Mesenchymal stem cell (in vitro differentiated cells and primary cell): ENCODE measurements at regions not wholly inside any gene's neighbourhood (a gene's known extent, or its start where the extent isn't known, plus 50 kb on each side); places are given as distances from the start of the nearest gene placed in this dataset.

ENCODE experiments used
- DNase-seq: peaks from one replicate; pipeline ENCODE4 v3.0.0-alpha.2; 2013
- H2AFZ ChIP-seq: one replicate; pipeline ENCODE4 v1.6.1; 2013; ENCODE audit warnings: low read depth, mild to moderate bottlenecking, control low read depth, inconsistent platforms, low read length, moderate library complexity
- H2AK5ac ChIP-seq: 2 replicates; pipeline ENCODE4 v1.6.1; 2013; ENCODE audit warnings: low read length, moderate library complexity, mild to moderate bottlenecking, inconsistent platforms; ENCODE audit not compliant: severe bottlenecking
- H2BK120ac ChIP-seq: one replicate; pipeline ENCODE4 v1.6.1; 2013; ENCODE audit warnings: low read depth, mild to moderate bottlenecking, inconsistent platforms, low read length, moderate library complexity
- H2BK12ac ChIP-seq, 2 experiments: one replicate each; pipeline ENCODE4 v1.6.1; 2013; ENCODE audit warnings: inconsistent platforms in 2 of 2, low read length in 2 of 2, mild to moderate bottlenecking in 2 of 2, moderate library complexity in 2 of 2, control low read depth in 1 of 2
- H2BK15ac ChIP-seq: one replicate; pipeline ENCODE4 v1.6.1; 2013; ENCODE audit warnings: mild to moderate bottlenecking, low read depth, inconsistent platforms; ENCODE audit not compliant: poor library complexity, severe bottlenecking
- H2BK5ac ChIP-seq: 2 replicates; pipeline ENCODE4 v1.6.1; 2013; ENCODE audit warnings: low read depth, mild to moderate bottlenecking, low read length, control low read depth, inconsistent platforms; ENCODE audit not compliant: poor library complexity, severe bottlenecking
- H3K14ac ChIP-seq, 2 experiments: one replicate each; pipeline ENCODE4 v1.6.1; 2013; ENCODE audit warnings: inconsistent platforms in 2 of 2, low read length in 2 of 2, control low read depth in 1 of 2, mild to moderate bottlenecking in 1 of 2, moderate library complexity in 1 of 2
- H3K18ac ChIP-seq, 2 experiments: one replicate each; pipeline ENCODE4 v1.6.1; 2013; ENCODE audit warnings: inconsistent platforms in 2 of 2, low read length in 2 of 2, control low read depth in 1 of 2, low read depth in 1 of 2, mild to moderate bottlenecking in 1 of 2
- H3K23ac ChIP-seq, 2 experiments: one replicate each; pipeline ENCODE4 v1.6.1; 2013; ENCODE audit warnings: inconsistent platforms in 2 of 2, low read length in 2 of 2, mild to moderate bottlenecking in 2 of 2, moderate library complexity in 2 of 2, control low read depth in 1 of 2
- H3K27ac ChIP-seq: 2 replicates; pipeline ENCODE4 v1.5.1; 2013; ENCODE audit warnings: mild to moderate bottlenecking, moderate library complexity, low read length, control low read depth, inconsistent platforms; ENCODE audit not compliant: poor library complexity, severe bottlenecking
- H3K27me3 ChIP-seq, 2 experiments: 2 replicates each; pipeline versions ENCODE4 v1.6.1 to v1.7.0; 2013; ENCODE audit warnings: low read length in 2 of 2, mild to moderate bottlenecking in 2 of 2, moderate library complexity in 2 of 2, control low read depth in 1 of 2, inconsistent platforms in 1 of 2; ENCODE audit not compliant: control insufficient read depth in 1 of 2, insufficient read depth in 1 of 2
- H3K36me3 ChIP-seq, 2 experiments: 2 replicates each; pipeline versions ENCODE4 v1.6.1 to v1.7.0; 2013; ENCODE audit warnings: low read length in 2 of 2, control low read depth in 1 of 2, inconsistent platforms in 1 of 2, low read depth in 1 of 2, mild to moderate bottlenecking in 1 of 2; ENCODE audit not compliant: insufficient read depth in 2 of 2, control insufficient read depth in 1 of 2
- H3K4ac ChIP-seq, 2 experiments: one replicate each; pipeline ENCODE4 v1.6.1; 2013; ENCODE audit warnings: inconsistent platforms in 2 of 2, low read length in 2 of 2, mild to moderate bottlenecking in 2 of 2, moderate library complexity in 2 of 2, control low read depth in 1 of 2, low read depth in 1 of 2
- H3K4me1 ChIP-seq: 2 replicates; pipeline ENCODE4 v1.6.1; 2013; ENCODE audit warnings: low read depth, low read length, control low read depth; ENCODE audit not compliant: control insufficient read depth, insufficient read depth
- H3K4me2 ChIP-seq: 2 replicates; pipeline ENCODE4 v1.6.1; 2013; ENCODE audit warnings: low read length, mild to moderate bottlenecking, inconsistent platforms; ENCODE audit not compliant: poor library complexity, severe bottlenecking
- H3K4me3 ChIP-seq, 2 experiments: 2 replicates each; pipeline versions ENCODE4 v1.5.1 to v1.7.0; 2013; ENCODE audit warnings: low read length in 2 of 2, mild to moderate bottlenecking in 2 of 2, control low read depth in 1 of 2, low read depth in 1 of 2; ENCODE audit not compliant: insufficient read depth in 1 of 2
- H3K79me1 ChIP-seq: replicated peaks from 2 replicates; pipeline ENCODE4 v1.6.1; 2013; ENCODE audit warnings: mild to moderate bottlenecking, control low read depth, low read length, inconsistent platforms; ENCODE audit not compliant: poor library complexity, severe bottlenecking
- H3K9ac ChIP-seq: 2 replicates; pipeline ENCODE4 v1.7.0; 2013; ENCODE audit warnings: mild to moderate bottlenecking, low read length, moderate library complexity
- H3K9me3 ChIP-seq: 2 replicates; pipeline ENCODE4 v1.7.0; 2013; ENCODE audit warnings: mild to moderate bottlenecking, low read length; ENCODE audit not compliant: control insufficient read depth
- H4K8ac ChIP-seq: one replicate; pipeline ENCODE4 v1.6.1; 2013; ENCODE audit warnings: inconsistent platforms, mild to moderate bottlenecking, low read length, moderate library complexity
- H4K91ac ChIP-seq: one replicate; pipeline ENCODE4 v1.6.1; 2013; ENCODE audit warnings: mild to moderate bottlenecking, low read length, inconsistent platforms
- WGBS: methylation state at CpG from one replicate; pipeline ENCODE4 v1.1.7; 2013; ENCODE audit warnings: mixed read lengths; 5-methylcytosine and 5-hydroxymethylcytosine counted together

DNA sequence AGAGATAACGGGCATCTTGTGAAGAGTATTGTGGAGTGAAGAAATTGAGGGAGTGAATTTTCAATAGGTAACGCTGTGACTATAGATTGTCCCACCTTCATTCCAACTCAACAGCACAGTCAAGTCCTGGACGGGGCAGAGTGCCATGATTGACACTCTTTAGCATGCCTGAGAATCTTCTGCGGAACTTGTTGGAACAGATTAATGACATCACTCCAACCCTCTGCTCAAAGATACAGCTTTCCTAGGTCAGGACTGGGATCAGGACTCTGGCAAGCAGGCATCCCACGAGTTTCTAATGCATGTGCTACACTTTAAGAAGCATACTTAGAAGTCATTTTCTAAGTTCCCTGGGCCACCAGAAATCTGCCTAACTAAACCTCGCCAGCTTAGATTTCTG is 267.6 kb upstream of the CFAP20DC start:
- no peaks in the 10 kb centered on the region for H3K27me3 ChIP-seq
- no peak overlapping the region for H2AFZ ChIP-seq
- peaks cover 5% of the 10 kb centered on the region for H3K4me1 ChIP-seq
- H4K8ac ChIP-seq = no peak overlapping the region
- peak overlapping the region; percentile 1 for H2BK15ac ChIP-seq
- no peak overlapping the region for H3K27ac ChIP-seq
- no peak overlapping the region for H2AK5ac ChIP-seq
- no peaks in the 10 kb centered on the region for H3K79me1 ChIP-seq
- WGBS = 95% methylated on average over 6 of the region's 6 CpGs
- no peak overlapping the region for H3K23ac ChIP-seq
- no peak overlapping the region for H3K9ac ChIP-seq
- H3K9me3 ChIP-seq = no peaks in the 10 kb centered on the region
- no peak overlapping the region for H3K4ac ChIP-seq
- no peak overlapping the region for H4K91ac ChIP-seq
- no peak overlapping the region for H3K4me2 ChIP-seq
- H3K36me3 ChIP-seq = no peaks in the 10 kb centered on the region
- no peak overlapping the region for H3K4me3 ChIP-seq
- H2BK5ac ChIP-seq = no peak overlapping the region
- no peak overlapping the region for H3K14ac ChIP-seq
- no peak for DNase-seq
- H2BK12ac ChIP-seq = no peak overlapping the region
- H2BK120ac ChIP-seq = no peak overlapping the region
- no peak overlapping the region for H3K18ac ChIP-seq

- Histone ChIP-seq H2BK120ac (no peak overlapping the region), H3K23ac (no peak overlapping the region), H3K4me1 (peaks cover 5% of the 10 kb centered on the region), H3K9me3 (no peaks in the 10 kb centered on the region), H3K9ac (no peak overlapping the region), H4K91ac (no peak overlapping the region), H2BK15ac (no peak overlapping the region), H3K4me3 (no peak overlapping the region), H3K4ac (no peak overlapping the region), H3K27me3 (no peaks in the 10 kb centered on the region), H3K36me3 (no peaks in the 10 kb centered on the region), H2BK5ac (no peak overlapping the region), H2AFZ (no peak overlapping the region), H3K79me1 (no peaks in the 10 kb centered on the region), H2AK5ac (no peak overlapping the region), H3K27ac (no peak overlapping the region), H3K18ac (no peak overlapping the region), H3K4me2 (no peak overlapping the region), H4K8ac (no peak overlapping the region), H3K14ac (no peak overlapping the region), H2BK12ac (no peak overlapping the region)
- DNase-seq = no peak
- 95% methylated on average over 2 of the region's 3 CpGs for WGBS
These were observed 267.0 kb upstream of the CFAP20DC start for GRCh38 chr3:59316688-59317275.

DNA sequence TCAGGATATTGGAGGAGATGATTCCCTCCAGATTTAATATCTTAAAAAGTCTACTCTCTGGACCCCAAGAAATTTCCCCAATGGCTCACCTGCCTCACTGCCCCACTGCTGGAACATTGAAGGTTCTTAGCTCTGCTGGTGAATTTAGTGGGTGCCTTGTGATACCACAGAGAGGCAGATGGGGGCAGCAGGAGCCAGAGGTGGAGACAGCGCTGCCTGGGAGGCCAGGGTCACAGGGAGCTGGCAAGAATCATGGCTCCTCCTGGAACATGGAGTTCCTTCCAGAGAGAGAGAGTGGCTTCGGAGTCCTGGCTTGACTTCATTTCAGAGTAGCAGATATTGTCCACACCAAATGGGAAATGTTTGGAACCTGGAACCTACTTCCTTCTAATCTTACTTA is 263.5 kb upstream of the CFAP20DC start:
- no peak overlapping the region for H2BK120ac ChIP-seq
- H2BK5ac ChIP-seq = no peak overlapping the region
- no peaks in the 10 kb centered on the region for H3K27me3 ChIP-seq
- H2BK15ac ChIP-seq = no peak overlapping the region
- no peak overlapping the region for H3K23ac ChIP-seq
- no peak overlapping the region for H3K27ac ChIP-seq
- H3K4me1 ChIP-seq = peaks cover 2% of the 10 kb centered on the region
- no peaks in the 10 kb centered on the region for H3K79me1 ChIP-seq
- H3K4me2 ChIP-seq = no peak overlapping the region
- peak; percentile 48 for DNase-seq
- H3K4ac ChIP-seq = no peak overlapping the region
- no peak overlapping the region for H2AK5ac ChIP-seq
- no peak overlapping the region for H4K8ac ChIP-seq
- H3K18ac ChIP-seq = no peak overlapping the region
- no peak overlapping the region for H3K14ac ChIP-seq
- no peak overlapping the region for H4K91ac ChIP-seq
- H3K36me3 ChIP-seq = no peaks in the 10 kb centered on the region
- no peak overlapping the region for H3K4me3 ChIP-seq
- 79% methylated on average over 2 of the region's 2 CpGs for WGBS
- H3K9ac ChIP-seq = no peak overlapping the region
- H2AFZ ChIP-seq = no peak overlapping the region
- H2BK12ac ChIP-seq = no peak overlapping the region
- no peaks in the 10 kb centered on the region for H3K9me3 ChIP-seq

DNA sequence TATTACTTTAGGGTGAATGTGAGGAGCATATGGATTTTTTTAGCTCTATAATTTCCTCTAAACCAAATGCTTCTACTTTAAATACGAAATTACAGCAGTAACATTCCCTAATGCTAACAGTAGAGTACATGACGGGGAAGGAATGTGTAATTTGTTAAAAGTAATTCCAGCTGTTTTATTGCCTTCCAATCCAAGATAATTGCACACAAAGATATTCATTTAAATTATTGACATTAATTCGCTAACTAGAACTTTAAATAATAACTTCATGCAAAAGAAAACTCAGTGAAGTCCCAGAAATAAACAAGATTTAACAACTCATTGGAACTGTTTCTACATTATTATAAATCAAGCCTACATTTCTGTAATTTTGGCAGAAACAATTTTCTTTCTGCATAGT is 261.4 kb upstream of the CFAP20DC start:
- H3K79me1 ChIP-seq = no peaks in the 10 kb centered on the region
- no peak overlapping the region for H3K4me3 ChIP-seq
- no peaks in the 10 kb centered on the region for H3K27me3 ChIP-seq
- H4K91ac ChIP-seq = no peak overlapping the region
- H3K4me1 ChIP-seq = peaks cover 2% of the 10 kb centered on the region
- H3K4me2 ChIP-seq = no peak overlapping the region
- H2AK5ac ChIP-seq = no peak overlapping the region
- H3K18ac ChIP-seq = no peak overlapping the region
- no peak overlapping the region for H3K23ac ChIP-seq
- no peaks in the 10 kb centered on the region for H3K36me3 ChIP-seq
- H3K9ac ChIP-seq = no peak overlapping the region
- H2BK15ac ChIP-seq = no peak overlapping the region
- H2BK12ac ChIP-seq = no peak overlapping the region
- no peak overlapping the region for H3K27ac ChIP-seq
- no peak overlapping the region for H3K14ac ChIP-seq
- H3K9me3 ChIP-seq = no peaks in the 10 kb centered on the region
- H3K4ac ChIP-seq = no peak overlapping the region
- 92% methylated on average over 1 of the region's 3 CpGs for WGBS
- no peak overlapping the region for H2AFZ ChIP-seq
- H2BK120ac ChIP-seq = no peak overlapping the region
- no peak for DNase-seq
- no peak overlapping the region for H2BK5ac ChIP-seq
- H4K8ac ChIP-seq = no peak overlapping the region
